Tibial nerve (tissue), 3 donors: ENCODE measurements at regions not wholly inside any gene's neighbourhood (a gene's known extent, or its start where the extent isn't known, plus 50 kb on each side); places are given as distances from the start of the nearest gene placed in this dataset.
A peak's percentile ranks its signal among the peaks of the same experiment; 100 is the strongest.

Source experiments
- POLR2A ChIP-seq, 2 donors: fragments of 450-650 bp; IDR thresholded peaks; one replicate each; pipeline ENCODE4 v1.6.1; 2017; ENCODE audit warnings: antibody characterized with exemption in 2 of 2, mild to moderate bottlenecking in 2 of 2, moderate library complexity in 2 of 2
- TF ChIP-seq, protein P1 (sequence below), 5 experiments: fragments of 200-600 bp in 3 of 5; fragments of 450-650 bp in 2 of 5; sonication (generic) in 3 of 5; IDR thresholded peaks; one replicate each; pipeline ENCODE4 v1.5.1; 2016 to 2019; ENCODE audit warnings: antibody characterized with exemption in 5 of 5, mild to moderate bottlenecking in 3 of 5, moderate library complexity in 2 of 5

DNA sequence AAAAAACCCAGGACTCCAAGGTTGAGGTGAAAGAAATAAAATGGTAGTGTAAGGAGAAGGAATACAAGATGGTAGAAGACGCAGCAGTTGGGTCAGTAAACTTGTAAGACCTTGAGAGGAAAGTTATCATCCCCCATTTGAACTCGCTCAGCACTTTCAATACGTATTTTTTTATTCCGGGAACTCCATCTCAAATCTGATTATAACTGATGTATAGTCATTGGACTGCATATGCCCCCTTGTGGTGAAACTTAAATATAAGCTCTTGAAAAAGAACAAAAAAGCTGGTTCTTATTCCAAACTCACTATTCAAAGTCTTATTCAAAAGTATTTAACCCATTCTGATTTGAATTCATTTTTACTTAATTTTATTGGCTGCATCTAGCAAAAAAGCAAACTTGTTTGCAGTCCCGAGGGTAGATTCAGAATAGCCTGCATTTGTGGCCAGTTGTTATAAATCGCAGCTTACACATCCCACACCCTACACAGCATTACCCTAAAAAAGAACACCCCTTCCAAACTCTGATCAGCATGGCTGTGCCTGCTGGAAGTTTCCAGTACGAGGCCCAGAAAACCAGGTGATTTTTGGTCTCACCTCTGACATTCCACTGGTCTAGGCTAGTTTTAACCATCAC lies 118.0 kb downstream of the ESM1 start:
- TF ChIP-seq, protein P1, sequence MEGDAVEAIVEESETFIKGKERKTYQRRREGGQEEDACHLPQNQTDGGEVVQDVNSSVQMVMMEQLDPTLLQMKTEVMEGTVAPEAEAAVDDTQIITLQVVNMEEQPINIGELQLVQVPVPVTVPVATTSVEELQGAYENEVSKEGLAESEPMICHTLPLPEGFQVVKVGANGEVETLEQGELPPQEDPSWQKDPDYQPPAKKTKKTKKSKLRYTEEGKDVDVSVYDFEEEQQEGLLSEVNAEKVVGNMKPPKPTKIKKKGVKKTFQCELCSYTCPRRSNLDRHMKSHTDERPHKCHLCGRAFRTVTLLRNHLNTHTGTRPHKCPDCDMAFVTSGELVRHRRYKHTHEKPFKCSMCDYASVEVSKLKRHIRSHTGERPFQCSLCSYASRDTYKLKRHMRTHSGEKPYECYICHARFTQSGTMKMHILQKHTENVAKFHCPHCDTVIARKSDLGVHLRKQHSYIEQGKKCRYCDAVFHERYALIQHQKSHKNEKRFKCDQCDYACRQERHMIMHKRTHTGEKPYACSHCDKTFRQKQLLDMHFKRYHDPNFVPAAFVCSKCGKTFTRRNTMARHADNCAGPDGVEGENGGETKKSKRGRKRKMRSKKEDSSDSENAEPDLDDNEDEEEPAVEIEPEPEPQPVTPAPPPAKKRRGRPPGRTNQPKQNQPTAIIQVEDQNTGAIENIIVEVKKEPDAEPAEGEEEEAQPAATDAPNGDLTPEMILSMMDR (IDR thresholded peaks at IDR 0.05), result peak; percentile 49 to 76 (median 58)
- TF ChIP-seq POLR2A (IDR thresholded peaks at IDR 0.05), result no peak
